ACHN (cell line): ENCODE measurements at regions not wholly inside any gene's neighbourhood (a gene's known extent, or its start where the extent isn't known, plus 50 kb on each side); places are given as distances from the start of the nearest gene placed in this dataset.

Experiments
- DNase-seq: peaks from one replicate; pipeline ENCODE4 v3.0.0-alpha.2; 2015
- in situ Hi-C: cut with HindIII; loops from 2 replicates; pipeline ENCODE4 v1.10.0; 2017; ENCODE audit warnings: low sequenced_read_pairs, low pct_ligation_motif_present, low pct_unique_long_range_greater_than_20kb

DNA sequence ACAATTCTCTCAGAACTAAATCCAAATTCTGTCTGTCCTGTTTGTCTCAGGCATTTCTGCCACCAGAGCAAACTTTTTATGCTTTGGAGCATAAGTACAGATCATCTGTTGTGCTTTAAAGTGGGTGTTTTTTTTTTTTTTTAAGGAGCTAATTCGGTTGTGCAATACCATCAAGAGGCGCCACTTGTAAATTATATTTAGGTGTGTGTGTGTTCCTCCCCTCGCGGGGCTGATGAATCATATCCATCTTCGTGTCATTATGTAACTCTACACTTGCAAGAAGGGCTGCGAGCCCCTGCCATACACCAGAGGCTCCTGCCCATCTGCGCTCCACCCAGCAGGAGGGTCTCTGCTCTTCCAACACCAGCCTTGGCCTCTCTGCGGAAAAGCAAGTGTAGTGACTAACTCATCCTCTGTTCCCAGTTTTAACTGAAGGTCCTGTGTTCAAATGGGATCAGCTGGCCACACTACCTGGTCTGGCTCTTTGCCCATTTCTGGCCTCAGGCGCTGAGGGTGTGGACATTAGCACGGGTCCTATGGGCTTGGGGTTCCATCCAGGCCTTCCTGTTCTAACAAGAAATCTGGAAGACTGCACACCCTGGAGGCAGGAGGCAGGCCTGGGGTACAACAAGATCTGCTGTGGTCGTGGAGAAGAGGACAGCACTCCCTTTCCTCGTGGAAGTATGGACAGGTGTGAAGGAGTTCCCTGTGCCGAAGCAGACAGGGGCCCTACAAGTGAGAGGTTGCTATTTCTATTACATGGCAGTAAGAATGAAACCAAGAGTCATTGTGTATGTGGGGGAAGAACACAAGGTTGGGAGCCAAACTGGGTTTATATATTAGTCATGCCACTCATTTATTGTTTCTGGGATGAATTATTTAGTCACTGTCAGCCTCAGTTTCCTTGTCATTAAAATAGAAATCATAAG is 96.1 kb upstream of the MBNL2 start:
- DNase-seq: no peak
- in situ Hi-C loops: no loop called here

DNA sequence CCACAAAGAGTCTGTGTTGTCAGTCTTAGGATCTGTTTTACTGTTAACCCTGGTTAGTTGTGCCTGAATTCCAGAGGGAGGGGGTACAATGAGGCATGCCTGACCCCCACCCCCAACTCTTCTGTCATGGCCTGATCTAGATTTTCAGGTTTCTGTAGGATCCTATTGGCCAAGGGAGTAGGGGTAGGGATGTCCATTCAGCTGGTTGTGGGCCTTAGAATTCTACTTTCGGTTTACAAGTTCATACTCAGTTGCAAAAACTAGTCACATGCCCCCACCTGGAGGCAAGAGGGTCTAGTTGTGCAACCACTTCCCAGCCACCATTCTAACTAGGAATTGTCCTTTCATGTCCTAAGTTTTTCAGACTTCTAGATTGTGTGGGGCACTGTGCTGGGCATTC is 94.3 kb upstream of the MBNL2 start:
- DNase-seq: no peak
- in situ Hi-C loops: no loop called here

DNA sequence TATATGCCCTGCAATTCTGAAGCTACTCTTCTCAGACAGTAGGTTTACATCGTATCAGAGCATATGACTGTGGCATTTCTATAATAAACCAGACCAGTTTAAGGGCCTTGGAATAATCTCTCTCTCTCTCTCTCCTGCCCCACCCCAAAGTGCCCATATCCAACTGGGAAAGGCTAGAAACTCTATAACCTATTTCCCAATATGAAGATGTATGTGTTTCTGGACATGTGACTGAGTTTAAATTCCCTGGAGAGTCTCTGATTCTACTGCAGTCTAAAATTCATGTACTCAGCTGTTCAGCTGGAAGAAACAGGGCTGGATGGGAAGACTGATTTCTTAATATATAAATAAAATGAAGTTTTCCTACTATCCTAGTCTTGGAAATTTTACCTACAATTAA is 91.9 kb upstream of the MBNL2 start:
- in situ Hi-C loops: no loop called here
- DNase-seq: no peak

DNA sequence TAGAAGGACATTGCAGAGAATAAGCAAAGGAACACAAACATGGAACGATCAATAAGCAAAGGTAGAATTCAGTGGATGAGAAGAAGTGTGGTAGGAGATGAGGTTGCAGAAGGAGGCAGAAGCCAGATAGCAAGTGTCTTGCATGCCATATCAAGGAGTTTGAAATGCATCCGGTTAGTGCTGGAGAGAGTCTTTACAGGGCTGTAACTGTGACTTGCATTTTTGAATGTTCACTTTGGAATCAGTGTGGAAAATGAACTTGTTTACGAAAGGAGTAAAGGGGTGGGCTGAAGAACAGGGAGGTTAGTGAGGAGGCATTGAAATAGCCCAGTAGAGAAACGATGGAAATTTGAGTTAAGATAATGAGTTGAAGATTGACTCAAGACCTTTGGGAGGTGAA is 90.7 kb upstream of the MBNL2 start:
- DNase-seq: no peak
- in situ Hi-C loops: no loop called here

DNA sequence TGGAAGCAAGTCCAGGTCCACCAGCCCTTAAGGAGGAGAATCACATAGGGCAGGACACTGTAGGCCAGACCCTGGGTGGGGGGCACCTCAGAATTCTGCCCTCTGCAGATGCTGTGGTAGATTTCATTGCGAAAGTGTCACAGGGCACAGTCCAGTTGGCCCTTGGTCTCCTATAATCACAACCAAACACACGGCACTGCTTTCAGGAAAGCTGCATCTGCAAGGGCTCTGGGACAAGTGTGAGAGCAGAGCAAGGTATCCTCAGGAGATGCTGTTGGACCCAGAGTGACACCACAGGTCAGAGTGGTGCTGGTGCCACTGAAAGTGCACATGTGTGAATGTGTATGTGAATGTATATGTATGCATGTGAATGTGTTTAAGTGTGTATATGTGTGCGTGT is 88.6 kb upstream of the MBNL2 start:
- in situ Hi-C loops: no loop called here
- DNase-seq: no peak

DNA sequence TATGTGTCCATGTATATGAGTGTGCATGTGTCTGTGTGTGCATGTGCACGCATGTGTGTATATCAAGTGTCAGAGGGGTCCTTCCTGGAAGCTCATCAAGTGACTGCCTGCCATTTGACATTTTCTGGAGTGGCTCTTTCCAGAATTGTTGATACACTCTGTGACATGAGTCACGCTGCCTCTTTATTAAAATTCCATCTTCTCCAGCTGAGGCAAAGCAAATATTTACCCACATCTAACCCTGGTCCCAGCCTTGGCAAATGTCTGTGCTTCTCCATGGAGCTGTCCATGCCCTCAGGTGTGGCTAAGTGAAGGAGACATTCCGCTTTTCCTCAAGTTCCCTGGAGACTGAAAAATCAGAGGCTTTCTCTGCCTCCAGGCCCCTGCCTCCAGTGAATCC is 88.2 kb upstream of the MBNL2 start:
- in situ Hi-C loops: no loop called here
- DNase-seq: no peak

DNA sequence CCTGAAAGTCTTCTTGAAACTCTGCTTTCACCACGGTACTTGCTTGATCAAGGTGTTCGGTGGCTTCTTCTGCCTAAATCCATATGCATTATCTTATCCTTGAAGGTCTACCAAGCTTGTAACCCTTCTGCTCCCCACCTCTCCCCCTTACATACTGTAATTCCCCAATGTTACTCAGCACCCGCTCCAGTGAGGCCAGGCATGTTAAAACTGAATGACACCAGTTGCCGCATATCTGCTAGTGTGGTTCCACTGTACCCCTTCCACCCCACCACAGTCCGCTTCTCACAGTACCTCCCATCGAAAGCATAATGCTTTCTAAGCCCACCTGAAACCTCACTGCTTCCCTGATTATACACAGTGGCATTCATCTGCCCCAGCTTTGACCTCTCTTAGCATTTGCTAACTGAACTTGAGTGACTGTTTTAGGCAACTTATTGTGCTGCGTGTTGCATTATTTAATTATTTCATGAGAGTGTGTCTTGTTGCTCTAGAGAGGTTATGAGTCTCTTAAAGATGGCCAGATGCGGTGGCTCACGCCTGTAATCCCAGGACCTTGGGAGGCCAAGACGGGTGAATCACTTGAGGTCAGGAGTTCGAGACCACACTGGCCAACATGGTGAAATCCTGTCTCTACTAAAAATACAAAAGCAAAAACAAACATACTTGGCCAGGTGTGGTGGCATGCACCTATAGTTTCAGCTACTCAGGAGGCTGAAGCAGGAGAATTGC is 87.6 kb upstream of the MBNL2 start:
- no peak for DNase-seq

DNA sequence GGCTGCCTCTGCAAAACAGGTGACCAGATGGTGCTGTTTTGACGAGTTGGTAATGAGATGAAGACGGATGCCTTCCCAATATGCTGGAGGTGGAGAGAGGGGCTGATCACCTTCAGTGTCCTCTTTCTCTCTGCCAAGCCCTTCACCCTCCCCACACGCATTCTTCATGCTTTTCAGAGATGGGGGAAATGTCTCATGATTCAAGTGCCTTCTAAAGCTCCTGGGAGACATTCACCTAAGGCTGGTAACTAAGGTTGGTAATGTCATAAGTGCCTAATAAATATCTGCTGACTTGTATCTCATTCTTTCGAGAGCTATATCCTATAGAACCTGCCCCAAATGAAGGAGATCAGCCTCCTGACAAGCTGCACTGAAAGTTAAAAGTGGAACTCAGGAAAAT is 86.2 kb upstream of the MBNL2 start:
- DNase-seq: no peak
- in situ Hi-C loops: no loop called here

More for the DNA sequence above, 87.6 kb upstream of the MBNL2 start:
- in situ Hi-C loops: no loop called here

DNA sequence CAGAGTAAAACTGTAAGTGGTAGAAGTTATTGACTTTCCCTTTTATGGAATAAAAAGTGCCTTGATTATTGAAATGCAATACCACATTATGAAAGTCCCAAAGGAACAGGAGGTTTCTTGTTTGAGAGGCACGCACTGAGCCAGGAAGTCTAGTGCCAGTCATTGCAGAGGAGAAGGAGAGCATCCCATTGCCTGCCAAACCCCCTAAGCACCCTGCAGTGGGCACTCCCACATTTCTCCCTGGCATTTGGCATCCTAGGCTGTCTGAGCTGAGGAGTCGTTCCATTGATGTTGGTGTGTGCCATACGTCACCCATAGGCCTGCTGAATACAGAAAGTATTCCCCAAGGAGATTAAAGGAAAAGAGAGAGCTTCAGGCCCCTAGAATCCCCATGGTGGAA is 85.7 kb upstream of the MBNL2 start:
- in situ Hi-C loops: no loop called here
- DNase-seq: no peak

DNA sequence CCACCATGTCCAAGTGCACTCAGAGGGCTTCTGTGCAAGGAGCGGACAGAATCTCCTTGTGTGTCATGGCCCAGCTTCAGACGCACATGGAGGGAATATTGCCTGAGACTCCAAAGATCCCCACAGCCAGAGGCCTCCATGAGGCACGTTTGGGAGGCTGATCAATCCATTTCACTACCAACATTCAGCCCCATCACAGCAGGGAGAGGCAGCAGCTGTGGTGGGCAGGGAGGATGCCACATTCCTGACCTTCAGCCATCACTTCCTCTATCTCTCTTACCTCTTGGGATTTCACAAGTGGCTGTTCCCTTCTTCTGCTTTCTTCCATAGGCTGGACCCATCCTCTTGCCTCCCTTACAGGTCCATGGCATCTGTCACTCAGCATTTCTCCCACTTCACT is 82.4 kb upstream of the MBNL2 start:
- DNase-seq: no peak
- in situ Hi-C loops: no loop called here

DNA sequence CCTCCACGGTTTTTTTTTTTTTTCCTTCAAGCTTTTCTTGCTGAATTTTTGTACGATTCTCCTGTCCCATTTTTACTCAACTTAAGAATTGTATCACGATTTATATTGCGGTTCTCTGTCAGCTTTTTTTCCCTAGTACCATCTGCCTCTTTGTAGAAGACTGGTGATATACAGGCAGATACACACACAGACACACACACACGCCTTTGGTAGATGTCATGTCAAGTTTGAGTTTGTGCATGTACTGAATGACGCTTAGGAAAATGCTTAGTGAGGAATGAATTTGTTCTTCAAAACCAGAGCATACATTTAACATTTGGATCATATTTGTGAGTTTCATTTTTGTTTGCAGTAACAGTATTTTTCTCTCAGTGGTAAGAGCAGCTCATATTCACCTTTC is 82.0 kb upstream of the MBNL2 start:
- in situ Hi-C loops: no loop called here
- DNase-seq: no peak

DNA sequence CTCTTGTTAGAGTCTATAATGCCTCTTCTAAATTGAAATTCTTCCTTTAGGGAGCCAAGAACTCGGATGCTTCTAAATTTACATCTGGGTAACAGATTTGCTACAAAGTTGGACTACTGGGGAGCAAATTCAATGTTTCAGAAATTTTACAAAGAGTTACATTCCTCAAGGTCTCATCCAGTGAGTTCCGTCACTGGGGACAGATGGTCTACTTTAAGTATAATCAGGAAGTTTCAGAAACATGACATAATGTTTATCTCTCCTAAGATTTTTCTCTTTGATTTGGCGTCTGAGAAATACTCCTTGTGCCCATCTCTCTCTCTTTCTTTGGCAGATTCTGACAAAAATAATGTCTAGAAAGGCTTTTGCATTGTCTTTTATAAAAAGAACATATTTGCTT is 81.5 kb upstream of the MBNL2 start:
- in situ Hi-C loops: no loop called here
- DNase-seq: no peak

DNA sequence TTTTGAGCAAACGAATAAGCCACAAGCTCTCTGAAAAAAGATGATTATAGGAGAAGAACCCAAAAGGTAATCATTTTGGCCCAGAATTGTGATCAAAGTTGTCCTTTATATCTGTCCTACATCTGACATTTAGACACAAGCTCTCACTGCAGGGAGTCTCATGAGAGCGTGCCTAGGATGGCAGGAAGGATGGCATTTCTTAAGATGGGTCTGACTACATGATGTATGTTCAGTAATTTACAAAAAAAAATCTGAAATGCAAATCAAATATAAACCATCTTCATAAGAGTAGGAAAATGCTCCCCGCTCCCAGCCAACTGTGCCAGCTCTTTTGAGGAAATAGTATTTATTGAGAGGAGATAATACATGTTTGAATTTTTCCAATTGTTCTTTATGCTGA is 81.0 kb upstream of the MBNL2 start:
- in situ Hi-C loops: no loop called here
- no peak for DNase-seq

DNA sequence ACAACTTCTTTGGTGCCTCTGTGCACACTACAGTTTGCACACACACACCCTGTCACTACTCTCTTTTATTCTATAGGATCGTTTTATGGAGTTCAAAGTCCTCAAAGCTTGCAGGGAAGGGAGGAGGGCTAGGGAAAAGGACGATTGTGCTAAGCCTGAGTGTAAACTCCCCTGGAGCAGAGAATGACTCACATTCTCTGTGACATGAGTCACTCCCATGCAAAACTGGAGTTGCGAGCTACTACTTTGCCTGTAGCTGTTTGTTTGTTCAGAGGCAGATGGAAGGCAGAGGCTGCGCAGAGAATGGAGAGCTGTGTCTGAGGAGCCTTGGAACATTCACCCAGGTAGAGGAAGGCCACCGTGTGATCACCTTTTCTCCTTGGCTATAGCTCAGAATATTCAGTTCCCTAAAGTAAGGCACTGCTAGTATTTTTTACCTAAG is 80.5 kb upstream of the MBNL2 start:
- in situ Hi-C loops: no loop called here
- peak; percentile 87 for DNase-seq

DNA sequence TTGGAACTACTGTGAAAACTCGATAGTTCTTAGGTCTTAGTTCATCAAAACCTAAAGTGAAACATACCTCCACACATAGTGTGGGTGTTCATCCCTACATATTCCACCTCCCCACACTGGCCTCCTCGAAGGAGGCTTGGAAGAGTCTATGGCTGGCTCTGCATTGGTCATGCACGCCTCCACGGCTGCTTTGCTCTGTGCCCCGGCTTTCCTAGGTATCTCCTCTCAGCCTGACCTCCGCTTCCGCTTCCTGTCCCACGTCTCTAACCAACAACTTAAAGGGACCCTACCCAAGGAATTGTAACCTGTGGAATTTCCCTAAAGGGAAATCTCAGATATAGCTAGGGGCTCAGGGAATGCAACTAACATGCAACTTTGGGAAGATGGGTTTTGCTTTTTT is 79.7 kb upstream of the MBNL2 start:
- in situ Hi-C loops: no loop called here
- peak; percentile 74 for DNase-seq

DNA sequence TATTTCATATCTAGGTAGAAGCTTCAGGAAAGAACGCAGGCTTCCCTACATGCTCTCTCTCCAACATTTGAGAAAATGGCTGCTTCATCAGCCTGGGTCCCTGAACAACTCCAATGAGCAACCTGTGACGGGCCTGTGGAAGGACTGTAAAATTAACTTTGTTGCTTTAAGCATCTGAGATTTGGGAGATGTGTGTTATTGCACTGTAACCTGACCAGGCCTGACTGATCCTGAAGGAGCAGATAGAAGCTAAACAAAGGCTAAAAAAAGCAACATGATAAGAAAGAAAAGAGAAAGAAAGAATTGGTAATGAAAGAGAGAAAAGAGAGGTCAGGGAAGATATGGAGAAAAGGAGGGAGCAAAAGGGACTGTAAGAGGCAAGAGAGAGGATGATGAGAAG is 77.1 kb upstream of the MBNL2 start:
- no peak for DNase-seq

DNA sequence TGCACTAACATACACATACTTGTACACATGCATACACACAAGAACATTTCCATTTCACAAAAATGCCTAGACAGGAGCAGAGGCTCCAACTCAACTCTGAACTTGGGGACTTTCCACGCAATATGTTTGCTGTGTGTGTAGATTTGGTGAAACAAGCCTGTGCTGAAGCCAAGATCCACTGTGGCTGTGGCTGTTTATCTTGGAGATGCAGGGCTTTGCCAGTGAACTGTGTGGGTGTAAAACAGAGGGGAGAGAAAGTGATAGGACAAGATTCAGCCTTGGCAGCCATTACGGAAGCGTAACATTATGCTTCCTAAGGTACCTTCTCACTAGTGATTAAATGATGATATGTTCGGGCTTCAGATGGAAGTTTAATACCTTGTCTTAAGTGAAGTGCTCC is 73.2 kb upstream of the MBNL2 start:
- DNase-seq: no peak
- in situ Hi-C loops: no loop called here

More for the DNA sequence above, 77.1 kb upstream of the MBNL2 start:
- in situ Hi-C loops: no loop called here

DNA sequence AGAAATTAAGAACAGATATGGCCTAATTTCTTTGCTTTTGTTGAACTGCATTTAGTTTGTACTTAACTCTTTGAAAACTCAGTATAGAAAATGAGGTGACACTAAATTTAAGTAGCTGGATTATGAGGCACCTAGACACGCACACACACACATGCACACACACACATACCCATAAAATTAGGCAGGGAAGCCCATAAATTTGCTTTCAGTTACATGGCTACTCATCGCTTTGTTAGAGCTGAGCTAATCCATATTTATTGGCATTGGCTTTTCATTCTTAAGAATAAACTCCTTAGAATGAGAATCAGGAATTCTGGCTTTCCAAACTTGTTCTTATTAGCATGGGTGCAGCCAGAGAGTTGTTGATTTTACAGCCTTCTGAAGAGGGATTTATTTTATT is 61.7 kb upstream of the MBNL2 start:
- in situ Hi-C loops: no loop called here
- no peak for DNase-seq

DNA sequence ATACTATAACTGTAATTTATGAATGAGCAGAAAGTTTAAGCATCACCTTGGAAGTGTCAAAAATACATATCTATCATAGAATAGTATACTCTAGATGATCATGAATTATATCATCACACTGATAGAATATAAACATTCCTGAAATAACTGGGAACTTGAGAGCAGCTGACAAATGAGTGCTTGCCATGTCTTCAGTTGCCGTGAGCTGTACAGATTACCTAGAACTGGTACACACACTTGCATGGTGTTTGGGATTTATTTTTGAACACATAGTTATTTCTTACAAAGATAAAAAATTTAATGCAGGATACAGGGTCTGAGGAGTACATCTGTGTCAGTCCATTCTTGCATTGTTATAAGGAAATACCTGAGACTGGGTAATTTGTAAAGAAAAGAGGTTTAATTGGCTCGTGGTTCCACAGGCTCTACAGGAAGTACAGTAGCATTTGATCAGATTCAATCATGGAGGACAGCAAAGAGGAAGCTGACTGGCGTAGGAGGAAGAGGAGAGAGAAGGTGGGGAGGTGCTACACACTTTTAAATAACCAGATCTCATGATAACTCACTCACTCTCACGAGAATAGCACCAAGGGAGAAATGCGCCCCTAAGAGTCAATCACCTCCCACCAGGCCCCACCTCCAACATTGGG is 60.4 kb upstream of the MBNL2 start:
- DNase-seq: no peak
- in situ Hi-C loops: no loop called here
